ENCODE measurements at regions not wholly inside any gene's neighbourhood (a gene's known extent, or its start where the extent isn't known, plus 50 kb on each side); places are given as distances from the start of the nearest gene placed in this dataset.

DNA sequence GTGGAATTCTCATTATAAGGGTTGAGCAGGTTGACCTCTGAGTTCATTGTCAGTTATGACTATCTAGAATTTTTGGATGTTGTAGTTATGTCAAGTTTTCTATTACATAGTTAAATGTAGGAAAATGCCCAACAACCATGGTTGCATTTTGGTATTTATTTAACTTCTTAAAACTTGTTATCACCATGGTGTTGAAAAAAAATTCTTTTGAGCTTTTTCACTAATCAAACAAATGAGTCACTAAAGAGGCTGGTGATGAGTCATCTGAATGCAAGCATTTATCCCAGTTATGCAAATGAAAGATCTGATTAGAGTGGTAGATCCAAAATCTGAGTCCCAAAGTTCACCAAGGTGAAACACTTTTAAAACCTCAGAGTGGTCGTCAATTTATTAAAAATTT is 624.7 kb upstream of the IGFBP3 start:
- TF ChIP-seq, protein P1, sequence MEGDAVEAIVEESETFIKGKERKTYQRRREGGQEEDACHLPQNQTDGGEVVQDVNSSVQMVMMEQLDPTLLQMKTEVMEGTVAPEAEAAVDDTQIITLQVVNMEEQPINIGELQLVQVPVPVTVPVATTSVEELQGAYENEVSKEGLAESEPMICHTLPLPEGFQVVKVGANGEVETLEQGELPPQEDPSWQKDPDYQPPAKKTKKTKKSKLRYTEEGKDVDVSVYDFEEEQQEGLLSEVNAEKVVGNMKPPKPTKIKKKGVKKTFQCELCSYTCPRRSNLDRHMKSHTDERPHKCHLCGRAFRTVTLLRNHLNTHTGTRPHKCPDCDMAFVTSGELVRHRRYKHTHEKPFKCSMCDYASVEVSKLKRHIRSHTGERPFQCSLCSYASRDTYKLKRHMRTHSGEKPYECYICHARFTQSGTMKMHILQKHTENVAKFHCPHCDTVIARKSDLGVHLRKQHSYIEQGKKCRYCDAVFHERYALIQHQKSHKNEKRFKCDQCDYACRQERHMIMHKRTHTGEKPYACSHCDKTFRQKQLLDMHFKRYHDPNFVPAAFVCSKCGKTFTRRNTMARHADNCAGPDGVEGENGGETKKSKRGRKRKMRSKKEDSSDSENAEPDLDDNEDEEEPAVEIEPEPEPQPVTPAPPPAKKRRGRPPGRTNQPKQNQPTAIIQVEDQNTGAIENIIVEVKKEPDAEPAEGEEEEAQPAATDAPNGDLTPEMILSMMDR (IDR thresholded peaks at IDR 0.05): no peak
- no peak for TF ChIP-seq POLR2A (IDR thresholded peaks at IDR 0.05)

Measured in heart left ventricle (tissue), 13 donors.